ENCODE measurements at regions not wholly inside any gene's neighbourhood (a gene's known extent, or its start where the extent isn't known, plus 50 kb on each side); places are given as distances from the start of the nearest gene placed in this dataset.
A peak's percentile ranks its signal among the peaks of the same experiment; 100 is the strongest.
"Not testable (repeated sequence)": the region's sequence is repeated elsewhere in the genome, so short reads cannot be mapped to it uniquely, and the experiment has no call there.

GRCh38 chr11:46178513-46178912 is 57.3 kb upstream of the PHF21A start:
- no peak for DNase-seq (ENCODE audit: low spot score)
- Histone ChIP-seq H3K4me3 (ENCODE audit: severe bottlenecking) (no peak overlapping the region), H3K9me3 (ENCODE audit: severe bottlenecking) (no peaks in the 10 kb centered on the region), H3K27me3 (ENCODE audit: insufficient read depth, poor library complexity, severe bottlenecking) (no peaks in the 10 kb centered on the region), H3K36me3 (ENCODE audit: low read depth) (no peaks in the 10 kb centered on the region), H3K27ac (ENCODE audit: poor library complexity, severe bottlenecking) (no peak overlapping the region), H3K4me1 (ENCODE audit: insufficient read depth, poor library complexity, severe bottlenecking) (peaks cover 4% of the 10 kb centered on the region)
- no peak for ATAC-seq (ENCODE audit: low read depth)
- TF ChIP-seq CTCF (IDR thresholded peaks at IDR 0.05; ENCODE audit: poor library complexity, severe bottlenecking): no peak

GRCh38 chr11:46176421-46176820 is 55.2 kb upstream of the PHF21A start:
- ATAC-seq (ENCODE audit: low read depth) (0 out of 3 replicates have a peak, but pooled peaks have one; percentile 36), DNase-seq (ENCODE audit: low spot score) (no peak)
- H3K4me1 ChIP-seq (ENCODE audit: insufficient read depth, poor library complexity, severe bottlenecking): no peaks in the 10 kb centered on the region
- H3K36me3 ChIP-seq (ENCODE audit: low read depth): no peaks in the 10 kb centered on the region
- TF ChIP-seq CTCF (IDR thresholded peaks at IDR 0.05; ENCODE audit: poor library complexity, severe bottlenecking): no peak
- no peaks in the 10 kb centered on the region for H3K27me3 ChIP-seq (ENCODE audit: insufficient read depth, poor library complexity, severe bottlenecking)
- no peaks in the 10 kb centered on the region for H3K9me3 ChIP-seq (ENCODE audit: severe bottlenecking)
- no peak overlapping the region for H3K4me3 ChIP-seq (ENCODE audit: severe bottlenecking)
- no peak overlapping the region for H3K27ac ChIP-seq (ENCODE audit: poor library complexity, severe bottlenecking)

- Histone ChIP-seq H3K4me1 (ENCODE audit: insufficient read depth, poor library complexity, severe bottlenecking) (no peaks in the 10 kb centered on the region), H3K27ac (ENCODE audit: poor library complexity, severe bottlenecking) (no peak overlapping the region), H3K9me3 (ENCODE audit: severe bottlenecking) (no peaks in the 10 kb centered on the region), H3K36me3 (ENCODE audit: low read depth) (no peaks in the 10 kb centered on the region), H3K4me3 (ENCODE audit: severe bottlenecking) (no peak overlapping the region), H3K27me3 (ENCODE audit: insufficient read depth, poor library complexity, severe bottlenecking) (no peaks in the 10 kb centered on the region)
- no peak for TF ChIP-seq CTCF (IDR thresholded peaks at IDR 0.05; ENCODE audit: poor library complexity, severe bottlenecking)
- DNase-seq (ENCODE audit: low spot score) (no peak), ATAC-seq (ENCODE audit: low read depth) (no peak)
Observed at GRCh38 chr11:46175401-46176002, 54.2 kb upstream of the PHF21A start.

- H3K9me3 ChIP-seq (ENCODE audit: severe bottlenecking); H3K27ac ChIP-seq (ENCODE audit: poor library complexity, severe bottlenecking); DNase-seq (ENCODE audit: low spot score); H3K27me3 ChIP-seq (ENCODE audit: insufficient read depth, poor library complexity, severe bottlenecking); H3K4me3 ChIP-seq (ENCODE audit: severe bottlenecking); ATAC-seq (ENCODE audit: low read depth); H3K4me1 ChIP-seq (ENCODE audit: insufficient read depth, poor library complexity, severe bottlenecking); H3K36me3 ChIP-seq (ENCODE audit: low read depth): not testable (repeated sequence)
Observed at GRCh38 chr11:46171693-46172092, 50.4 kb upstream of the PHF21A start.

All from RWPE2 (cell line).